AG09309 (cell line): ENCODE measurements at regions not wholly inside any gene's neighbourhood (a gene's known extent, or its start where the extent isn't known, plus 50 kb on each side); places are given as distances from the start of the nearest gene placed in this dataset.

Source experiments
- DNase-seq: peaks from one replicate; pipeline ENCODE4 v3.0.0-alpha.2; 2010; ENCODE audit warnings: low read depth
- H3K4me3 ChIP-seq: 2 replicates; pipeline ENCODE4 v1.5.1; 2011; ENCODE audit warnings: mild to moderate bottlenecking, low read depth, low read length, moderate library complexity; ENCODE audit not compliant: control insufficient read depth
- TF ChIP-seq, protein P1 (sequence below): IDR thresholded peaks from 2 replicates; pipeline ENCODE4 v1.5.1; 2011; ENCODE audit warnings: mild to moderate bottlenecking, low read depth, low read length, inconsistent platforms; ENCODE audit not compliant: insufficient read depth, control insufficient read depth; ENCODE audit errors: missing control alignments

GRCh38 chr18:37667836-37668235 is 102.2 kb upstream of the CELF4 start:
- TF ChIP-seq, protein P1, sequence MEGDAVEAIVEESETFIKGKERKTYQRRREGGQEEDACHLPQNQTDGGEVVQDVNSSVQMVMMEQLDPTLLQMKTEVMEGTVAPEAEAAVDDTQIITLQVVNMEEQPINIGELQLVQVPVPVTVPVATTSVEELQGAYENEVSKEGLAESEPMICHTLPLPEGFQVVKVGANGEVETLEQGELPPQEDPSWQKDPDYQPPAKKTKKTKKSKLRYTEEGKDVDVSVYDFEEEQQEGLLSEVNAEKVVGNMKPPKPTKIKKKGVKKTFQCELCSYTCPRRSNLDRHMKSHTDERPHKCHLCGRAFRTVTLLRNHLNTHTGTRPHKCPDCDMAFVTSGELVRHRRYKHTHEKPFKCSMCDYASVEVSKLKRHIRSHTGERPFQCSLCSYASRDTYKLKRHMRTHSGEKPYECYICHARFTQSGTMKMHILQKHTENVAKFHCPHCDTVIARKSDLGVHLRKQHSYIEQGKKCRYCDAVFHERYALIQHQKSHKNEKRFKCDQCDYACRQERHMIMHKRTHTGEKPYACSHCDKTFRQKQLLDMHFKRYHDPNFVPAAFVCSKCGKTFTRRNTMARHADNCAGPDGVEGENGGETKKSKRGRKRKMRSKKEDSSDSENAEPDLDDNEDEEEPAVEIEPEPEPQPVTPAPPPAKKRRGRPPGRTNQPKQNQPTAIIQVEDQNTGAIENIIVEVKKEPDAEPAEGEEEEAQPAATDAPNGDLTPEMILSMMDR = no peak
- no peak overlapping the region for H3K4me3 ChIP-seq
- no peak for DNase-seq

- no peak overlapping the region for H3K4me3 ChIP-seq
- TF ChIP-seq, protein P1 = no peak
- no peak for DNase-seq
These were observed 101.4 kb upstream of the CELF4 start for GRCh38 chr18:37666991-37667390.

DNA sequence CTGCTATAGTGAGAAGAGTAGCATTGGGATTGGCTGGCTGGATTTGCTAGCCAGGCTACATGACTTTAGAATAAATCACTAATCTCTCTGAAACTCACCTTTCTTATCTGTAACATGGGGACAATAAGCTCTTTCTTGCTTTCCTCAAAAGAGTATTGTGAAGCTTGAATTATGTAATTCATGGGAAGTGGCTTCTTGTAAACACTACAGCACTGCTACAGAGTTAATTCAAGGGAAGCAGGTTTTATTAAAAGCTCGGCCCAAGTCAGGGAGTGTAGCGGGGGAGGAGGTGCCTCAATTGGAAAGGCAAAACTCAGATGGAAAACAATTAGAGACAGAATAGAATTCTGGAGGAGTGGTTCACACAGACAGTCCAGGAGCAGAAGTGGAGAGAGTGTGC is 100.9 kb upstream of the CELF4 start:
- no peak for DNase-seq
- no peak overlapping the region for H3K4me3 ChIP-seq
- TF ChIP-seq, protein P1 = no peak

- TF ChIP-seq, protein P1 = no peak
- no peak for DNase-seq
These were observed 99.7 kb upstream of the CELF4 start for GRCh38 chr18:37665346-37665745.

DNA sequence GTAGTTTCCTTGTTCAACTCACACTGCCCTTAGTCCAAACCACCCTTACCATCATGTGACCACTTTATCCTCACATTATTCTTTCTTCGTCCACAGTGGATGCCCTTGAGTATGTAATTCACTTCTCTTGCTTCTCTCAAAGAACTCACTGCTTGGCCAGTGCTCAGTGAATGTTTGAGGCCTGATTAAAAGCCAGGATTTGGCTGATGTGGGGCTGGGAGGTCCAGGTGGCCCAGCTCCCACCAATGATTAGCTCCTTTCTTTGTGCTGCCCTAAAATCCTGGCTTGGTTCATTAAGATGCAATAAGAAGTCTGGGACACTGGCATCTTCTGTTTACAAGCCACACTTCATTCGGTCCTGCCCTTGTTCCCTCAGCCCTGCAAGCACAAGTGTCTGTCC is 97.8 kb upstream of the CELF4 start:
- no peak overlapping the region for H3K4me3 ChIP-seq
- no peak for DNase-seq
- TF ChIP-seq, protein P1 = no peak

More at GRCh38 chr18:37665346-37665745, 99.7 kb upstream of the CELF4 start:
- H3K4me3 ChIP-seq = no peak overlapping the region

GRCh38 chr18:37662546-37663339 is 97.1 kb upstream of the CELF4 start:
- no peak for DNase-seq
- H3K4me3 ChIP-seq = no peak overlapping the region
- TF ChIP-seq, protein P1 = no peak
